ENCODE measurements at regions not wholly inside any gene's neighbourhood (a gene's known extent, or its start where the extent isn't known, plus 50 kb on each side); places are given as distances from the start of the nearest gene placed in this dataset.

- Histone ChIP-seq H3K27ac (ENCODE audit: low read depth, low read length) (no peak overlapping the region), H3K4me3 (ENCODE audit: low read length) (no peak overlapping the region), H3K36me3 (ENCODE audit: control insufficient read depth, insufficient read depth, low read length) (no peaks in the 10 kb centered on the region), H3K4me1 (ENCODE audit: control insufficient read depth, insufficient read depth, low read length) (no peaks in the 10 kb centered on the region), H3K27me3 (ENCODE audit: control insufficient read depth, insufficient read depth, low read length) (no peaks in the 10 kb centered on the region), H3K9ac (ENCODE audit: low read length) (no peak overlapping the region)
Observed at GRCh38 chr2:14804902-14805301, 172.4 kb downstream of the LRATD1 start.

DNA sequence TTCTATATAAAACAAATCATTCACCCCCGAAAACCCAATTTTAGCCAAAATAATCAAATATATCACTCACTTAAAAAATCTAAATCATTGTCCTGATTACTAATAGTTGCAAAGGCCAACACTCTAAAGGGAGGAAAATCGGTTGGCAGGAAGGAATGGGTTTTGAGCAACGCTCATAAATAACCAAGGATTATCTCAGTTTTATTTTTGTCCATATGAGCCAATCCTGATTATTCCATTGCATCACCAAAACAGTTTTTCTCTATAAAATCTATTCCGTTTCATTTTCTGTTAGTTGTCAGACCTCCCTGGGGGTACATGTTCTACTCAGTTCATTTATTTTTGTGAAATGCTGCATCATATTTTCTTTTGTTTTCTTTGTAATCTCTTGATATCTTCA, 174.1 kb downstream of the LRATD1 start:
- no peak overlapping the region for H3K27ac ChIP-seq (ENCODE audit: low read depth, low read length)
- no peak overlapping the region for H3K9ac ChIP-seq (ENCODE audit: low read length)
- H3K27me3 ChIP-seq (ENCODE audit: control insufficient read depth, insufficient read depth, low read length): no peaks in the 10 kb centered on the region
- H3K4me1 ChIP-seq (ENCODE audit: control insufficient read depth, insufficient read depth, low read length): no peaks in the 10 kb centered on the region
- H3K36me3 ChIP-seq (ENCODE audit: control insufficient read depth, insufficient read depth, low read length): no peaks in the 10 kb centered on the region
- H3K4me3 ChIP-seq (ENCODE audit: low read length): no peak overlapping the region

DNA sequence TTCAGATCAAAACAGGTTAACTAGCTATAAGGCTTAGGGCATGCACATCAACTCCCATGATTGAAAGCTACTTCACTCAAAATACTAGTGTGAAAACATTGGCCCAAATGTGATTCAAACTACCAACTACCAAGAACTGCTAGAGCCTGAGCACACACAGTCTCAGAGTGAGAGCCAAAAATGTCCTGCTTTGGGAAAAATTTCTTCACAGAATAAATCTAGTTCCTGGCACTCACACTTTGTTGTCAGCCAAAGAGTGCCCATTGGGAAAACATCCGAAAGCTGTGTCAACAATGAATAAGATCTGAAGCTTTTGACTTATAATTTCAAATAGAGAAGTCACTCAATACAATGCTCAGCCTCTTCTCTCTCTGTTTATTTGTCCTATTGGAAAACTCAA, 182.7 kb downstream of the LRATD1 start:
- Histone ChIP-seq H3K36me3 (ENCODE audit: control insufficient read depth, insufficient read depth, low read length) (no peaks in the 10 kb centered on the region), H3K4me3 (ENCODE audit: low read length) (no peak overlapping the region), H3K9ac (ENCODE audit: low read length) (no peak overlapping the region), H3K27ac (ENCODE audit: low read depth, low read length) (no peak overlapping the region), H3K4me1 (ENCODE audit: control insufficient read depth, insufficient read depth, low read length) (no peaks in the 10 kb centered on the region), H3K27me3 (ENCODE audit: control insufficient read depth, insufficient read depth, low read length) (no peaks in the 10 kb centered on the region)

DNA sequence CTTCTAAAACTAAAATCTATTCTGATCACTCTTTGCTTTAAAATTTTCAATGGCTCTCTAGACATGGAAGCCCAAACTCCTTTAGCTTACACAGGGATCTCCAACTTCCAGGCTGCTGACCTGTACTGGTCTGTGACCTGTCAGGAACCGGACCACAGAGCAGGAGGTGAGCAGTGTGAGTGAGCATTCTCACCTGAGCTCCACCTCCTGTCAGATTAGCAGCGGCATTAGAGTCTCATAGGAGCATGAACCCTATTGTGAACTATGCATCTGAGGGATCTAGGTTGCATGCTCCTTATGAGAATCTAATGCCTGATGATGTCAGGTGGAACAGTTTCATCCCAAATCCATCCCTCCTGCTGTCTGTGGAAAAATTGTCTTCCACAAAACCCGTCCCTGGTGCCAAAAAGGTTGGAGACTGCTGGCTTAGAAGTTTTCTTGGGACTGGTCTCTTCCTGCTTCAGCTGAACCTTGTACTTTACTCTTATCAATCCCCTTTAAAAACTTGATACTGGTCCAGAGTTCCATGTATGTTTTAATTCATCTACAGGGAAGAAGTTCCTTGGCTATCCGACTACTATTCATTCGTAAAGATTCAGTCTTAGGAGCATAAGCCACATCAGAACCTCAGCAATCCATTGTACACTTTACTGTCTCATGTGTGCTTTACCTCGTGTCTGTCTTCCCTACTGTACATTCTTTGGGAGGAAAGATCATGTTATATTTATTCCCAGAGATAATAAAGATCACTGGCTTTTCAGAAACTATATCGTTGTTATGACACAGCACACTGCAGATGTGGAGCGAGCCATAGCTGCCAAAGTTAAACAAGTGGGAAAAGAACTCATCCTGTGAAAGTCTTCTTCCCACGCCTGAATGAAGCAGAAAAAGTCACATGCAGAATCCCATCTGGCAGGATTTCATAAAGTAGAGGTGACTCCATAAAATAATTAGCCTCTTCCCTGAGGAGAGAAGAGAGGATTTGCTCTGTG, 183.8 kb downstream of the LRATD1 start:
- Histone ChIP-seq H3K27ac (ENCODE audit: low read depth, low read length) (no peak overlapping the region), H3K4me3 (ENCODE audit: low read length) (no peak overlapping the region), H3K4me1 (ENCODE audit: control insufficient read depth, insufficient read depth, low read length) (no peaks in the 10 kb centered on the region), H3K36me3 (ENCODE audit: control insufficient read depth, insufficient read depth, low read length) (no peaks in the 10 kb centered on the region), H3K27me3 (ENCODE audit: control insufficient read depth, insufficient read depth, low read length) (no peaks in the 10 kb centered on the region), H3K9ac (ENCODE audit: low read length) (no peak overlapping the region)

- Histone ChIP-seq H3K27ac (ENCODE audit: low read depth, low read length) (no peak overlapping the region), H3K36me3 (ENCODE audit: control insufficient read depth, insufficient read depth, low read length) (no peaks in the 10 kb centered on the region), H3K4me3 (ENCODE audit: low read length) (no peak overlapping the region), H3K9ac (ENCODE audit: low read length) (no peak overlapping the region), H3K4me1 (ENCODE audit: control insufficient read depth, insufficient read depth, low read length) (no peaks in the 10 kb centered on the region), H3K27me3 (ENCODE audit: control insufficient read depth, insufficient read depth, low read length) (no peaks in the 10 kb centered on the region)
Observed at GRCh38 chr2:14817848-14818247, 185.3 kb downstream of the LRATD1 start.

GRCh38 chr2:14826518-14826917, 194.0 kb downstream of the LRATD1 start:
- no peaks in the 10 kb centered on the region for H3K36me3 ChIP-seq (ENCODE audit: control insufficient read depth, insufficient read depth, low read length)
- H3K9ac ChIP-seq (ENCODE audit: low read length): no peak overlapping the region
- H3K4me3 ChIP-seq (ENCODE audit: low read length): no peak overlapping the region
- H3K27ac ChIP-seq (ENCODE audit: low read depth, low read length): no peak overlapping the region
- H3K27me3 ChIP-seq (ENCODE audit: control insufficient read depth, insufficient read depth, low read length): no peaks in the 10 kb centered on the region
- H3K4me1 ChIP-seq (ENCODE audit: control insufficient read depth, insufficient read depth, low read length): no peaks in the 10 kb centered on the region

DNA sequence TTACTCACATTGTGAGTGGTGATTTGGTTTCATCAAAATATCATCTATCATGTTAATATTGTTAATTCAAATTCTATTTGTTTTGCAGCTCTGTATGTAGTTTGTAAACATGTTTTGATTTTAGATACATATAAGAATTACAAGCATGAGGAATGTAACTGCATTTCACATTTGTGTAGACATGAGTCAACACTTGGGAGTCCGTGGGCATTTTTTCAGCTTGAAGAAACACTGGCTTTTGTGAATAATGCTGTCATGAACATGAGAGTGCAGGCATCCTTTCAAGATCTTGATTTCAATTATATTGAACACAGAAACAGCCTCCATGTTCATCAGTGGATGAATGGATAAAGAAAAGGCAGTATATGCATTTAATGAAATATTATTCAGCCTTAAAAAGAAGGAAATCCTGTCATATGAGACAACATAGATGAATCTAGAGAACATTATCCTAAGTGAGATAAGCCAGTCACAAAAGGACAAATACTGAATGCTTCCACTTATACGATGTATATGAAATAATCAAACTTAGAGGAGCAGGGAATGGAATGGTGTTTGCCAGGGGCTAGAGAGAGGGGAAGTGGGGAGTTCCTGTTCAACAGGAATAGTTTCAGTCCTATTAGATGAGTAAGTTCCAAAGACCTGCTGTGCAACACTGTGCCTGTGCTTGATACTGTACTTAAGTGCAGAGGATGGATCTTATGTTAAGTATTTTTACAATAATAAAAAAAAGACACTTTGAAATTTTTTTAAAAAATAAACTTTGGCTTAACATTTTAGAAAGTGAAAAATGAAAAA, 194.9 kb downstream of the LRATD1 start:
- Histone ChIP-seq H3K9ac (ENCODE audit: low read length) (no peak overlapping the region), H3K36me3 (ENCODE audit: control insufficient read depth, insufficient read depth, low read length) (no peaks in the 10 kb centered on the region), H3K27ac (ENCODE audit: low read depth, low read length) (no peak overlapping the region), H3K4me3 (ENCODE audit: low read length) (no peak overlapping the region), H3K4me1 (ENCODE audit: control insufficient read depth, insufficient read depth, low read length) (no peaks in the 10 kb centered on the region), H3K27me3 (ENCODE audit: control insufficient read depth, insufficient read depth, low read length) (no peaks in the 10 kb centered on the region)

- Histone ChIP-seq H3K36me3 (ENCODE audit: control insufficient read depth, insufficient read depth, low read length) (no peaks in the 10 kb centered on the region), H3K9ac (ENCODE audit: low read length) (no peak overlapping the region), H3K4me1 (ENCODE audit: control insufficient read depth, insufficient read depth, low read length) (no peaks in the 10 kb centered on the region), H3K4me3 (ENCODE audit: low read length) (no peak overlapping the region), H3K27me3 (ENCODE audit: control insufficient read depth, insufficient read depth, low read length) (no peaks in the 10 kb centered on the region), H3K27ac (ENCODE audit: low read depth, low read length) (no peak overlapping the region)
Observed at GRCh38 chr2:14828223-14828622, 195.7 kb downstream of the LRATD1 start.

- no peaks in the 10 kb centered on the region for H3K4me1 ChIP-seq (ENCODE audit: control insufficient read depth, insufficient read depth, low read length)
- H3K27me3 ChIP-seq (ENCODE audit: control insufficient read depth, insufficient read depth, low read length): no peaks in the 10 kb centered on the region
- no peaks in the 10 kb centered on the region for H3K36me3 ChIP-seq (ENCODE audit: control insufficient read depth, insufficient read depth, low read length)
- no peak overlapping the region for H3K9ac ChIP-seq (ENCODE audit: low read length)
- no peak overlapping the region for H3K27ac ChIP-seq (ENCODE audit: low read depth, low read length)
- H3K4me3 ChIP-seq (ENCODE audit: low read length): no peak overlapping the region
Observed at GRCh38 chr2:14828968-14829367, 196.5 kb downstream of the LRATD1 start.

DNA sequence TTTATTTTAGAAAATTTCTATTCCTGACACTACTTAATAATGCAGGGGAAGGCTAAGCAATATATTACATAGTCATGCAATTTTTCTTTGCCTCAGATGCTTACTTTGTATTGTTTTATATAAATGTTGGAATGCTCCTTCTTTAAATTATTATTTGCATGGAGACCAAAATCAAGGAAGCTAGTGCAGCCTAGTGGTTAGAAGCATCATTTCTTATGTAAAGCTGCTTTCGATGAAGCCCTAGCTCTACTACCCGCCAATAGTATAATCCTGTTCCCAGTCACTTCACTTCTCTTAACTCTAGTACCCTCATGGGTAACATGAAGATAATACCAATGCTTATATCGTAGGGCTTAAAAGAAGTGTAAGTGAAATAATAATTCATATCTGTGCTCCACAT, 198.9 kb downstream of the LRATD1 start:
- Histone ChIP-seq H3K27ac (ENCODE audit: low read depth, low read length) (no peak overlapping the region), H3K27me3 (ENCODE audit: control insufficient read depth, insufficient read depth, low read length) (no peaks in the 10 kb centered on the region), H3K4me3 (ENCODE audit: low read length) (no peak overlapping the region), H3K9ac (ENCODE audit: low read length) (no peak overlapping the region), H3K36me3 (ENCODE audit: control insufficient read depth, insufficient read depth, low read length) (no peaks in the 10 kb centered on the region), H3K4me1 (ENCODE audit: control insufficient read depth, insufficient read depth, low read length) (no peaks in the 10 kb centered on the region)

DNA sequence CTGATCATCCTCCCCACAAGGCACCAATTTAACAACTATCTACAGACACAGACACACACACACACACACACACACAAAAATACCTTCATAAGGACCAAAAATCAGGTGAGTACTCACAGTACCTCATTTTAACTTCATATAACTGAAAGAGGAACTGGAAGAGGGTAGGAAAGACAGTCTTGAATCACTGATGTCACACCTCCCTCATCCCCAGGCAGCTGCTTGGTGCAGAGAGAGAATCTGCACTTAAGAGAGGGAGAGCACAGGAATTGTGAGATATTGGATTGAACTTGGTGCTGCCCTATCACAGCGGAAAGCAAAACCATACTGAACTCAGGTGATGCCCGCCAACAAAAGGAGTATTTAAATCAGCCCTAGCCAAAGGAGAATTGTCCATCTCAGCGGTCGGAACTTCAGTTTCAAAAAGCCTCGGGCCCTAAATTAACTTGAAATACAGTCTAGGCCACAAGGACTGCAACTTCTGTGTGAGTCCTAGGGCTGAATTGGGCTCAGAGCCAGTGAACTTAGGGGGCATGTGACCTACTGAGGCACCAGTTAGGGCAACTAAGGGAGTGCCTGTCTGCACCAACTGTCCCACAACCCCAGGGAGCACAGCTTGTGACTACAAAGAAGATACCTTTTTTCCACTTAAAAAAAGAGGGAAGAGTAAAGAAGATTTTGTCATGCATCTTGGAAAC, 211.1 kb downstream of the LRATD1 start:
- no peak overlapping the region for H3K4me3 ChIP-seq (ENCODE audit: low read length)
- no peak overlapping the region for H3K9ac ChIP-seq (ENCODE audit: low read length)
- no peaks in the 10 kb centered on the region for H3K36me3 ChIP-seq (ENCODE audit: control insufficient read depth, insufficient read depth, low read length)
- H3K4me1 ChIP-seq (ENCODE audit: control insufficient read depth, insufficient read depth, low read length): no peaks in the 10 kb centered on the region
- H3K27me3 ChIP-seq (ENCODE audit: control insufficient read depth, insufficient read depth, low read length): no peaks in the 10 kb centered on the region
- no peak overlapping the region for H3K27ac ChIP-seq (ENCODE audit: low read depth, low read length)

- no peaks in the 10 kb centered on the region for H3K36me3 ChIP-seq (ENCODE audit: control insufficient read depth, insufficient read depth, low read length)
- no peaks in the 10 kb centered on the region for H3K27me3 ChIP-seq (ENCODE audit: control insufficient read depth, insufficient read depth, low read length)
- no peaks in the 10 kb centered on the region for H3K4me1 ChIP-seq (ENCODE audit: control insufficient read depth, insufficient read depth, low read length)
- no peak overlapping the region for H3K4me3 ChIP-seq (ENCODE audit: low read length)
- no peak overlapping the region for H3K27ac ChIP-seq (ENCODE audit: low read depth, low read length)
- no peak overlapping the region for H3K9ac ChIP-seq (ENCODE audit: low read length)
Observed at GRCh38 chr2:14855751-14856150, 223.2 kb downstream of the LRATD1 start.
